OCI-LY1 (cell line): ENCODE measurements at regions not wholly inside any gene's neighbourhood (a gene's known extent, or its start where the extent isn't known, plus 50 kb on each side); places are given as distances from the start of the nearest gene placed in this dataset.

Experiments
- CTCF ChIP-seq: fragments of 200-600 bp; sonication (generic), shearing (Covaris generic); IDR thresholded peaks from 2 replicates; pipeline ENCODE4 v1.5.1; 2017; ENCODE audit warnings: mild to moderate bottlenecking, antibody characterized with exemption, low read length, moderate library complexity, mixed read lengths
- EZH2 ChIP-seq: fragments of 200-600 bp; sonication (generic), shearing (Covaris generic); IDR thresholded peaks from 2 replicates; pipeline ENCODE4 v1.8.0; 2017; ENCODE audit warnings: borderline replicate concordance, mixed run types, mild to moderate bottlenecking, antibody characterized with exemption, low read length, moderate library complexity, mixed read lengths

GRCh38 chr3:104553121-104553520 lies 813.6 kb upstream of the ALCAM start:
- TF ChIP-seq CTCF = no peak
- TF ChIP-seq EZH2 = no peak
